ENCODE measurements at regions not wholly inside any gene's neighbourhood (a gene's known extent, or its start where the extent isn't known, plus 50 kb on each side); places are given as distances from the start of the nearest gene placed in this dataset.

DNA sequence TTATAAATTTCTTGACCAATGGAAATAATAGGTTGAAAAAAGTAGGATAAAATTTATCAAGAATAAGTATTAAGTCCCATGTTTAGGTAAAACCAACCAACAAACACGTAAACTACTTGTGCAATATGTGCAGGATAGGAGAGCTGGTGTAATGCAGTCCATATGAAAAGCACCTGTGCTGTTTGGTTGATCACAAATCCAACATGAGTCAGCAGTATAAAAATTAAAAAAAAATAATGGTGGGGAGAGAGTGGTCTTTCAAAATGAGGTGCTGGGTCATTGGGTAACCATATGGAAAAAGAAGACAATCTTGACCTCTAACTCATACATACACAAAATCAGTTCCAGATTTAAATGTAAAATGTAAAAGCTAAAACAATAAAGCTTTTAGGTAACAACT is 181.8 kb downstream of the HS3ST3B1 start:
- H3K4me2 ChIP-seq (ENCODE audit: insufficient read depth in 1 of 2, low read depth in 2 of 2, low read length in 2 of 2), result no peak overlapping the region
- no peak overlapping the region for H2BK20ac ChIP-seq (ENCODE audit: low read length)
- CTCF ChIA-PET (ENCODE audit: partially characterized antibody), result interaction anchor here (0.7 kb wide), 2 partner anchors 21 to 43 kb away, joined by 3 read pairs; no protein-coding TSS in a partner anchor
- DNase-seq (ENCODE audit: low read depth in 1 of 2, low spot score in 2 of 2), result no peak
- no peaks in the 10 kb centered on the region for H4K20me1 ChIP-seq (replicated peaks in 1 of 2; ENCODE audit: control insufficient read depth in 1 of 2, insufficient read depth in 2 of 2, low read length in 2 of 2)
- no peak overlapping the region for H3K23ac ChIP-seq (ENCODE audit: insufficient read length)
- H2BK15ac ChIP-seq (ENCODE audit: low read length), result no peak overlapping the region
- H3K14ac ChIP-seq (ENCODE audit: insufficient read length), result no peak overlapping the region
- H3K27ac ChIP-seq (ENCODE audit: low read depth, low read length), result no peak overlapping the region
- 90% methylated on average over 1 of the region's 1 CpG; no CpG with 5 or more reads in 1 of the 2 experiments for WGBS, 2 experiments (ENCODE audit: extremely low coverage in 1 of 2, insufficient coverage in 1 of 2, insufficient read length in 1 of 2, insufficient replicate concordance in 2 of 2, low coverage in 1 of 2, low lambda C conversion rate in 2 of 2, missing lambda C conversion rate in 1 of 2)
- H3K4me3 ChIP-seq (ENCODE audit: extremely low read depth in 1 of 4, insufficient read depth in 2 of 4, low read depth in 3 of 4, low read length in 4 of 4), result no peak overlapping the region
- no peak overlapping the region for H3K4ac ChIP-seq (replicated peaks; ENCODE audit: insufficient read length, low read depth, low read length)
- no peak for FAIRE-seq
- no peak overlapping the region for H2AFZ ChIP-seq (ENCODE audit: low read length)
- H3K36me3 ChIP-seq (ENCODE audit: control insufficient read depth in 2 of 4, insufficient read depth in 4 of 4, low read length in 3 of 4), result no peaks in the 10 kb centered on the region
- no peak overlapping the region for H2BK120ac ChIP-seq (replicated peaks; ENCODE audit: low read depth, low read length)
- H3K4me1 ChIP-seq (replicated peaks in 1 of 4; ENCODE audit: control insufficient read depth in 3 of 4, insufficient read depth in 4 of 4, low read length in 3 of 4), result no peaks in the 10 kb centered on the region
- no peaks in the 10 kb centered on the region for H3K23me2 ChIP-seq (ENCODE audit: low read depth, low read length)
- H4K8ac ChIP-seq (ENCODE audit: extremely low read depth, insufficient read depth, low read length), result no peak overlapping the region
- H3K79me1 ChIP-seq (ENCODE audit: low read depth, low read length), result no peaks in the 10 kb centered on the region
- H2BK12ac ChIP-seq (ENCODE audit: low read depth, low read length), result no peak overlapping the region
- H2AK5ac ChIP-seq (ENCODE audit: low read depth, low read length), result no peak overlapping the region
- no peaks in the 10 kb centered on the region for H3K79me2 ChIP-seq (ENCODE audit: control insufficient read depth in 1 of 2, insufficient read depth in 2 of 2, low read length in 2 of 2)
- H2BK5ac ChIP-seq (ENCODE audit: low read depth, low read length), result no peak overlapping the region
- H3K18ac ChIP-seq (ENCODE audit: extremely low read depth, low read length), result no peak overlapping the region
- H3K9me3 ChIP-seq (ENCODE audit: insufficient read depth in 2 of 2, low read depth in 1 of 2, low read length in 1 of 2), result no peaks in the 10 kb centered on the region; a peak in 1 of 4 replicates
- H3K56ac ChIP-seq (replicated peaks; ENCODE audit: insufficient read length, low read depth, low read length), result no peak overlapping the region
- H3K9ac ChIP-seq (replicated peaks in 1 of 4; ENCODE audit: extremely low read depth in 1 of 4, low read depth in 3 of 4, low read length in 3 of 4), result no peak overlapping the region
- H4K91ac ChIP-seq (replicated peaks; ENCODE audit: insufficient read length, low read length), result no peak overlapping the region
- POLR2A ChIA-PET (ENCODE audit: partially characterized antibody), result no interaction called here
- H3K27me3 ChIP-seq (replicated peaks in 1 of 4; ENCODE audit: control insufficient read depth in 3 of 4, extremely low read depth in 1 of 4, insufficient read depth in 3 of 4, low read length in 3 of 4), result no peaks in the 10 kb centered on the region
- no peak overlapping the region for H4K5ac ChIP-seq (ENCODE audit: insufficient read length, low read depth, low read length)
- TF ChIP-seq POLR2AphosphoS5 (IDR thresholded peaks at IDR 0.05; ENCODE audit: low read depth, low read length) (no peak), CHD2 (IDR thresholded peaks at IDR 0.05; ENCODE audit: low read length) (no peak), JUND (IDR thresholded peaks at IDR 0.05; ENCODE audit: low read length) (no peak), SRF (IDR thresholded peaks at IDR 0.05; ENCODE audit: low read depth, low read length) (no peak), EGR1 (IDR thresholded peaks at IDR 0.05; ENCODE audit: borderline replicate concordance, low read depth, low read length) (no peak), EZH2 (IDR thresholded peaks at IDR 0.05; ENCODE audit: low read depth, low read length, severe bottlenecking) (no peak), TAF7 (optimal IDR thresholded peaks at IDR 0.05; ENCODE audit: borderline replicate concordance, low read depth, low read length) (no peak), NANOG (IDR thresholded peaks at IDR 0.05; ENCODE audit: insufficient read depth, low read depth, low read length, poor library complexity, severe bottlenecking) (no peak), RNF2 (IDR thresholded peaks at IDR 0.05; ENCODE audit: borderline replicate concordance, low read depth, low read length, missing control alignments, poor library complexity, severe bottlenecking) (no peak), CBX8 (IDR thresholded peaks at IDR 0.05; ENCODE audit: borderline replicate concordance, low read depth, low read length) (no peak)

All from H1 (cell line).